ENCODE measurements at regions not wholly inside any gene's neighbourhood (a gene's known extent, or its start where the extent isn't known, plus 50 kb on each side); places are given as distances from the start of the nearest gene placed in this dataset.

DNA sequence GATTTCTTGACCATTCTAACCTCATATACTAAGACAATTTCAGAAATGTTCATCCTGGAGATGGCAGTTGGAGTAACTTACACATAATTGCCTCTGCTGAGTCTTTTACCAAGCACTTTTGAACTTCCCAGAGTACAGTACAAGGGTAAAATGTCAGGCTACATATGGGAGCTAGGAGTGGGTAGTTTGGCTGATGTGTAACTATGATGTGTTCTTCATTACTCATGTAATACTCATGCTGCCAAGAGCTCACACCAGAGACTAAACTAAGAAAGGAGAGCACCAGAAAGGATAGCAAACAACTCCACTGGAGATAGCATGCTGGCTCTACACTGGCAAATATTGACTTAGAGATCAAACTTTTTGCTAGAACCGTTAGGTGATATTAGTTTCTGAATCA lies 194.0 kb downstream of the PDGFRA start:
- TF ChIP-seq TCF4 (CRISPR knock-in tag; IDR thresholded peaks at IDR 0.05; ENCODE audit: borderline replicate concordance) (no peak), ESRRG (CRISPR knock-in tag; IDR thresholded peaks at IDR 0.05) (no peak), CSDC2 (CRISPR knock-in tag; IDR thresholded peaks at IDR 0.05) (no peak), SNAI2 (CRISPR knock-in tag; IDR thresholded peaks at IDR 0.05) (no peak), PPARA (CRISPR knock-in tag; IDR thresholded peaks at IDR 0.05; ENCODE audit: borderline replicate concordance) (no peak)
- TF ChIP-seq, protein P1, sequence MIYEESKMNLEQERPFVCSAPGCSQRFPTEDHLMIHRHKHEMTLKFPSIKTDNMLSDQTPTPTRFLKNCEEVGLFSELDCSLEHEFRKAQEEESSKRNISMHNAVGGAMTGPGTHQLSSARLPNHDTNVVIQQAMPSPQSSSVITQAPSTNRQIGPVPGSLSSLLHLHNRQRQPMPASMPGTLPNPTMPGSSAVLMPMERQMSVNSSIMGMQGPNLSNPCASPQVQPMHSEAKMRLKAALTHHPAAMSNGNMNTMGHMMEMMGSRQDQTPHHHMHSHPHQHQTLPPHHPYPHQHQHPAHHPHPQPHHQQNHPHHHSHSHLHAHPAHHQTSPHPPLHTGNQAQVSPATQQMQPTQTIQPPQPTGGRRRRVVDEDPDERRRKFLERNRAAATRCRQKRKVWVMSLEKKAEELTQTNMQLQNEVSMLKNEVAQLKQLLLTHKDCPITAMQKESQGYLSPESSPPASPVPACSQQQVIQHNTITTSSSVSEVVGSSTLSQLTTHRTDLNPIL (CRISPR knock-in tag; IDR thresholded peaks at IDR 0.05; ENCODE audit: low read depth): no peak
- TF ChIP-seq, protein P2, sequence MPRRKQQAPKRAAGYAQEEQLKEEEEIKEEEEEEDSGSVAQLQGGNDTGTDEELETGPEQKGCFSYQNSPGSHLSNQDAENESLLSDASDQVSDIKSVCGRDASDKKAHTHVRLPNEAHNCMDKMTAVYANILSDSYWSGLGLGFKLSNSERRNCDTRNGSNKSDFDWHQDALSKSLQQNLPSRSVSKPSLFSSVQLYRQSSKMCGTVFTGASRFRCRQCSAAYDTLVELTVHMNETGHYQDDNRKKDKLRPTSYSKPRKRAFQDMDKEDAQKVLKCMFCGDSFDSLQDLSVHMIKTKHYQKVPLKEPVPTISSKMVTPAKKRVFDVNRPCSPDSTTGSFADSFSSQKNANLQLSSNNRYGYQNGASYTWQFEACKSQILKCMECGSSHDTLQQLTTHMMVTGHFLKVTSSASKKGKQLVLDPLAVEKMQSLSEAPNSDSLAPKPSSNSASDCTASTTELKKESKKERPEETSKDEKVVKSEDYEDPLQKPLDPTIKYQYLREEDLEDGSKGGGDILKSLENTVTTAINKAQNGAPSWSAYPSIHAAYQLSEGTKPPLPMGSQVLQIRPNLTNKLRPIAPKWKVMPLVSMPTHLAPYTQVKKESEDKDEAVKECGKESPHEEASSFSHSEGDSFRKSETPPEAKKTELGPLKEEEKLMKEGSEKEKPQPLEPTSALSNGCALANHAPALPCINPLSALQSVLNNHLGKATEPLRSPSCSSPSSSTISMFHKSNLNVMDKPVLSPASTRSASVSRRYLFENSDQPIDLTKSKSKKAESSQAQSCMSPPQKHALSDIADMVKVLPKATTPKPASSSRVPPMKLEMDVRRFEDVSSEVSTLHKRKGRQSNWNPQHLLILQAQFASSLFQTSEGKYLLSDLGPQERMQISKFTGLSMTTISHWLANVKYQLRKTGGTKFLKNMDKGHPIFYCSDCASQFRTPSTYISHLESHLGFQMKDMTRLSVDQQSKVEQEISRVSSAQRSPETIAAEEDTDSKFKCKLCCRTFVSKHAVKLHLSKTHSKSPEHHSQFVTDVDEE (CRISPR knock-in tag; IDR thresholded peaks at IDR 0.05): no peak
- ATAC-seq: no peak

DNA sequence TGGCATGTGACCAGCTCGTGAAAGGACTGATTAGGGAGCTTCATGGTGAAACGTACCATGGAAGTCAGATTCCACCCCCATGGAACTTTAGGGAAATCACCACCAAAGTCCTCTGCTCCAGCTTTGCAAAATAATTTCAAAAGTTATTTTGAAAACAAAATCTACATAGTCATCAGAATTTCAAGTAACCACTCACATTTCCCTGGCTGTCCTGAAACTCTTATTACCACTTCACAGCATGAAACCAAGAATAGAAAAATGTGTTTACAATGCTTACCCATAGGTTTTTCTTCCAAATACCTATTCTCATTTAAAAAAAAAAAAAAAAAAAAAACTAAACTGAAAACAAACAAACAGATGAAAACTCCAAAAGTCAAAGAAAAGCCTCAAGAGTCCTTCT lies 198.7 kb downstream of the PDGFRA start:
- TF ChIP-seq ZNF565 (CRISPR knock-in tag; conservative IDR thresholded peaks at IDR 0.05; ENCODE audit: low read depth): no peak
- no peak for TF ChIP-seq ZNF70 (CRISPR knock-in tag; IDR thresholded peaks at IDR 0.05)
- no peak for TF ChIP-seq ZC3H10 (CRISPR knock-in tag; IDR thresholded peaks at IDR 0.05)
- TF ChIP-seq ZNF8 (CRISPR knock-in tag; IDR thresholded peaks at IDR 0.05): no peak
- no peak for TF ChIP-seq CSRNP3 (CRISPR knock-in tag; IDR thresholded peaks at IDR 0.05)
- no peak for TF ChIP-seq PPARA (CRISPR knock-in tag; IDR thresholded peaks at IDR 0.05; ENCODE audit: borderline replicate concordance)
- no peak for TF ChIP-seq GLIS3 (CRISPR knock-in tag; IDR thresholded peaks at IDR 0.05)
- no peak for TF ChIP-seq SNAI2 (CRISPR knock-in tag; IDR thresholded peaks at IDR 0.05)
- no peak for TF ChIP-seq ARNTL (CRISPR knock-in tag; IDR thresholded peaks at IDR 0.05; ENCODE audit: borderline replicate concordance, low read depth)
- TF ChIP-seq, protein P3, sequence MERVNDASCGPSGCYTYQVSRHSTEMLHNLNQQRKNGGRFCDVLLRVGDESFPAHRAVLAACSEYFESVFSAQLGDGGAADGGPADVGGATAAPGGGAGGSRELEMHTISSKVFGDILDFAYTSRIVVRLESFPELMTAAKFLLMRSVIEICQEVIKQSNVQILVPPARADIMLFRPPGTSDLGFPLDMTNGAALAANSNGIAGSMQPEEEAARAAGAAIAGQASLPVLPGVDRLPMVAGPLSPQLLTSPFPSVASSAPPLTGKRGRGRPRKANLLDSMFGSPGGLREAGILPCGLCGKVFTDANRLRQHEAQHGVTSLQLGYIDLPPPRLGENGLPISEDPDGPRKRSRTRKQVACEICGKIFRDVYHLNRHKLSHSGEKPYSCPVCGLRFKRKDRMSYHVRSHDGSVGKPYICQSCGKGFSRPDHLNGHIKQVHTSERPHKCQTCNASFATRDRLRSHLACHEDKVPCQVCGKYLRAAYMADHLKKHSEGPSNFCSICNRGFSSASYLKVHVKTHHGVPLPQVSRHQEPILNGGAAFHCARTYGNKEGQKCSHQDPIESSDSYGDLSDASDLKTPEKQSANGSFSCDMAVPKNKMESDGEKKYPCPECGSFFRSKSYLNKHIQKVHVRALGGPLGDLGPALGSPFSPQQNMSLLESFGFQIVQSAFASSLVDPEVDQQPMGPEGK (CRISPR knock-in tag; IDR thresholded peaks at IDR 0.05; ENCODE audit: borderline replicate concordance): no peak
- no peak for TF ChIP-seq OSR1 (CRISPR knock-in tag; IDR thresholded peaks at IDR 0.05)
- no peak for TF ChIP-seq ESRRG (CRISPR knock-in tag; IDR thresholded peaks at IDR 0.05)
- no peak for TF ChIP-seq POU6F1 (CRISPR knock-in tag; IDR thresholded peaks at IDR 0.05; ENCODE audit: borderline replicate concordance, low read depth)
- no peak for TF ChIP-seq ZFP30 (CRISPR knock-in tag; IDR thresholded peaks at IDR 0.05)
- no peak for TF ChIP-seq ISL1 (CRISPR knock-in tag; IDR thresholded peaks at IDR 0.05)
- no peak for ATAC-seq

GRCh38 chr4:54428940-54429339 lies 199.8 kb downstream of the PDGFRA start:
- no peak for ATAC-seq
- TF ChIP-seq GLIS3 (CRISPR knock-in tag; IDR thresholded peaks at IDR 0.05): no peak
- no peak for TF ChIP-seq POU6F1 (CRISPR knock-in tag; IDR thresholded peaks at IDR 0.05; ENCODE audit: borderline replicate concordance, low read depth)
- TF ChIP-seq ZC3H10 (CRISPR knock-in tag; IDR thresholded peaks at IDR 0.05): no peak
- TF ChIP-seq, protein P3 (CRISPR knock-in tag; IDR thresholded peaks at IDR 0.05; ENCODE audit: borderline replicate concordance): no peak
- TF ChIP-seq ZFP30 (CRISPR knock-in tag; IDR thresholded peaks at IDR 0.05): no peak
- no peak for TF ChIP-seq OSR1 (CRISPR knock-in tag; IDR thresholded peaks at IDR 0.05)
- no peak for TF ChIP-seq RARB (CRISPR knock-in tag; IDR thresholded peaks at IDR 0.05)

All from SK-N-SH treated with all-trans-retinoic acid at 6 μM for 48 hours (cell line).